Left lung (tissue), 4 donors: ENCODE measurements at regions not wholly inside any gene's neighbourhood (a gene's known extent, or its start where the extent isn't known, plus 50 kb on each side); places are given as distances from the start of the nearest gene placed in this dataset.
"Not testable (repeated sequence)": the region's sequence is repeated elsewhere in the genome, so short reads cannot be mapped to it uniquely, and the experiment has no call there.

Experiments
- ATAC-seq: fragments of 200-7000 bp; cut with Tn5 transposase; one replicate; pipeline ENCODE4 v1.9.1; 2020; ENCODE audit warnings: moderate library complexity
- DNase-seq, 4 donors: peaks; one replicate each; pipeline ENCODE4 v3.0.0-alpha.2; 2013 to 2020
- H3K27ac ChIP-seq, 2 donors: fragments of 200-600 bp; sonication (generic) in 1 of 2; one replicate each; pipeline versions ENCODE4 v1.5.0 to v1.8.0; 2020 to 2021
- H3K27me3 ChIP-seq, 2 donors: fragments of 200-600 bp; sonication (generic) in 1 of 2; one replicate each; pipeline versions ENCODE4 v1.5.0 to v1.8.0; 2020 to 2021
- H3K36me3 ChIP-seq, 2 donors: fragments of 200-600 bp; sonication (generic) in 1 of 2; one replicate each; pipeline versions ENCODE4 v1.5.0 to v1.8.0; 2020 to 2021
- H3K4me1 ChIP-seq, 2 donors: fragments of 200-600 bp; one replicate each; pipeline ENCODE4 v1.8.0; 2021
- H3K4me3 ChIP-seq, 2 donors: fragments of 200-600 bp; sonication (generic) in 1 of 2; one replicate each; pipeline versions ENCODE4 v1.5.0 to v1.8.0; 2020 to 2021; ENCODE audit warnings: mild to moderate bottlenecking in 1 of 2
- H3K9me3 ChIP-seq, 2 donors: fragments of 200-600 bp; sonication (generic) in 1 of 2; one replicate each; pipeline versions ENCODE4 v1.5.0 to v1.8.0; 2020 to 2021
- intact Hi-C, 2 donors: fragments of 100-400 bp; cut with DNase I; formaldehyde crosslinking; loops; one replicate each; pipeline versions ENCODE4 v1.11.2 to v1.14.2; 2022
- TF ChIP-seq, protein P1 (sequence below), 2 donors: fragments of 200-600 bp; sonication (generic) in 1 of 2; IDR thresholded peaks; one replicate each; pipeline versions ENCODE4 v1.5.0 to v1.8.0; 2021; ENCODE audit warnings: antibody characterized with exemption in 2 of 2
- donor health status: DM: no; HTN: yes; CAD: no.
- donor health status: DM: no; HTN: no; CAD: no.

GRCh38 chr3:165617134-165617533 is 220.1 kb downstream of the BCHE start:
- Histone ChIP-seq H3K27ac (no peak overlapping the region), H3K27me3 (no peaks in the 10 kb centered on the region), H3K36me3 (no peaks in the 10 kb centered on the region), H3K4me1 (no peaks in the 10 kb centered on the region), H3K9me3 (no peaks in the 10 kb centered on the region), H3K4me3 (no peak overlapping the region)
- DNase-seq, result no peak
- intact Hi-C loops, result no loop called here
- TF ChIP-seq, protein P1, sequence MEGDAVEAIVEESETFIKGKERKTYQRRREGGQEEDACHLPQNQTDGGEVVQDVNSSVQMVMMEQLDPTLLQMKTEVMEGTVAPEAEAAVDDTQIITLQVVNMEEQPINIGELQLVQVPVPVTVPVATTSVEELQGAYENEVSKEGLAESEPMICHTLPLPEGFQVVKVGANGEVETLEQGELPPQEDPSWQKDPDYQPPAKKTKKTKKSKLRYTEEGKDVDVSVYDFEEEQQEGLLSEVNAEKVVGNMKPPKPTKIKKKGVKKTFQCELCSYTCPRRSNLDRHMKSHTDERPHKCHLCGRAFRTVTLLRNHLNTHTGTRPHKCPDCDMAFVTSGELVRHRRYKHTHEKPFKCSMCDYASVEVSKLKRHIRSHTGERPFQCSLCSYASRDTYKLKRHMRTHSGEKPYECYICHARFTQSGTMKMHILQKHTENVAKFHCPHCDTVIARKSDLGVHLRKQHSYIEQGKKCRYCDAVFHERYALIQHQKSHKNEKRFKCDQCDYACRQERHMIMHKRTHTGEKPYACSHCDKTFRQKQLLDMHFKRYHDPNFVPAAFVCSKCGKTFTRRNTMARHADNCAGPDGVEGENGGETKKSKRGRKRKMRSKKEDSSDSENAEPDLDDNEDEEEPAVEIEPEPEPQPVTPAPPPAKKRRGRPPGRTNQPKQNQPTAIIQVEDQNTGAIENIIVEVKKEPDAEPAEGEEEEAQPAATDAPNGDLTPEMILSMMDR (IDR thresholded peaks at IDR 0.05), result no peak
- ATAC-seq, result no peak

DNA sequence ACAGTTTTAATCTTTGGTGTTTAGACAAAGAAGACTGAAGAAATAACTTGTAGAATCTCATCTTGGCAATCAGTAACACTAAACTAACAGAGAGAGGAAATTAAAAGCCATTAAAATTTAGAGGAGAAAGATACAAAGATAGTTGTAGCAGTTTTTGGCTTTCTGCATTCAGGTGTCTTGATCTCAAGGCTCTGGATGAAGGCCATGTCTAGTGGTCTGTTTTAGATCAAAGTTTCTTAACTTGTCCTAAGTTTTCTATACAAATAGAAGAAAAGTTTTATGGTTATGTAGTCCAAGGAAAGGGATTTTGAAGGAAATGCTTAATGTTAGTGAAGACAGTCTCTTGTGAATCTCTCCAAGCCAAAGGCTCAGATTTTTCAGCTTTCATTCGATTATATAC is 222.9 kb downstream of the BCHE start:
- Histone ChIP-seq H3K9me3 (no peaks in the 10 kb centered on the region), H3K27me3 (no peaks in the 10 kb centered on the region), H3K4me3 (no peak overlapping the region), H3K4me1 (no peaks in the 10 kb centered on the region), H3K27ac (no peak overlapping the region), H3K36me3 (no peaks in the 10 kb centered on the region)
- TF ChIP-seq, protein P1 (IDR thresholded peaks at IDR 0.05), result no peak
- ATAC-seq (no peak), DNase-seq (no peak)
- intact Hi-C loops, result no loop called here

- DNase-seq (no peak), ATAC-seq (no peak)
- intact Hi-C loops, result no loop called here
- Histone ChIP-seq H3K27me3 (no peaks in the 10 kb centered on the region), H3K9me3 (no peaks in the 10 kb centered on the region), H3K27ac (no peak overlapping the region), H3K36me3 (no peaks in the 10 kb centered on the region), H3K4me3 (no peak overlapping the region), H3K4me1 (no peaks in the 10 kb centered on the region)
- TF ChIP-seq, protein P1 (IDR thresholded peaks at IDR 0.05), result no peak
These were observed 224.2 kb downstream of the BCHE start for GRCh38 chr3:165613014-165613413.

DNA sequence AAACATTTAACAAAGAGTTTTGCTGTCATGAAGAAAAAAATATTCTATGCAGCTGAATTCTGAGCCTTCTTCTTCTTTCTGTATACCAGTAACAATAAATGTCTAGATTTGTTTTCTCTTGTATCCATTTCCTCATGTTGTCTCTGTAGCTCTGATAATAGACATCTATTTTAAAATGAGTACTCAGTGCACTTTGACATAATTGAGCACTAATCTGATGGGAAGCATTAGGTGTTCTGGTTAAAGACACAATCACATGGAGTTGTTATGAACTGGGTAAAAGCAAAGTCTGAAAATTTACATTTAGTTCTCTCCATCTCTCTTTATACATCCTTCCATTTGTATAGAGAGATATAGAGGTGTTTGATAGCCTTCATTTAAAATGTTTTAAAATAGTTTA is 230.0 kb downstream of the BCHE start:
- no peak overlapping the region for H3K27ac ChIP-seq
- ATAC-seq, result no peak
- DNase-seq, result no peak
- H3K9me3 ChIP-seq, result no peaks in the 10 kb centered on the region
- intact Hi-C loops, result no loop called here
- H3K4me3 ChIP-seq, result no peak overlapping the region
- no peaks in the 10 kb centered on the region for H3K36me3 ChIP-seq
- TF ChIP-seq, protein P1 (IDR thresholded peaks at IDR 0.05), result no peak
- no peaks in the 10 kb centered on the region for H3K27me3 ChIP-seq
- H3K4me1 ChIP-seq, result no peaks in the 10 kb centered on the region

- TF ChIP-seq, protein P1 (IDR thresholded peaks at IDR 0.05), result no peak
- Histone ChIP-seq H3K9me3 (no peaks in the 10 kb centered on the region), H3K4me3 (no peak overlapping the region), H3K4me1 (no peaks in the 10 kb centered on the region), H3K27me3 (no peaks in the 10 kb centered on the region), H3K36me3 (no peaks in the 10 kb centered on the region), H3K27ac (no peak overlapping the region)
- intact Hi-C loops, result no loop called here
- no peak for DNase-seq
- no peak for ATAC-seq
These were observed 234.0 kb downstream of the BCHE start for GRCh38 chr3:165603196-165603595.

GRCh38 chr3:165572566-165572965 is 264.7 kb downstream of the BCHE start:
- H3K4me1 ChIP-seq, H3K27me3 ChIP-seq, DNase-seq, H3K36me3 ChIP-seq, intact Hi-C loops, H3K4me3 ChIP-seq, H3K27ac ChIP-seq, ATAC-seq: not testable (repeated sequence)
- peaks cover 0 to 21% of the 10 kb centered on the region in 2 donors for H3K9me3 ChIP-seq
